ENCODE measurements at regions not wholly inside any gene's neighbourhood (a gene's known extent, or its start where the extent isn't known, plus 50 kb on each side); places are given as distances from the start of the nearest gene placed in this dataset.

DNA sequence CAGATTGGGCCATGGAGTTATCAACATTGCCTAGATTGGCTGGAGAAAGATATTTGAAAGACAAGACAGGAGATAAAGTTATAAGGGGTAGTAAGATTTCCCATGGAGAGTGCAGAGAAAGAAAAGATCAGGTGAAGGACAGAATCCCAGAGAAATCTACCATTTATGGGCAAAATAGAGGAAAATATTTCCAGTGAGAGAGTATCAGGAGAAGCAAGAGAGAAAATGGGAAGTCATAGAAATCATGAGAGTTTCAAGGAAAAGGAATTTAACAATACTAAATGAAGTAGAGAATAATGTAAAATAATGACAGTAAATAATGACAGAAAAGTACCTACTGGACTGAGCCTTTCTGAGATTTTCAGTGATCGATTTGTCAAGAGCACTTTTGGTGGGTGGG lies 447.6 kb upstream of the CHST9 start:
- DNase-seq, result no peak
- H3K4me1 ChIP-seq, result no peaks in the 10 kb centered on the region
- 61 to 82% (median 74%) methylated on average over 1 of the region's 1 CpG for WGBS, 4 donors

DNA sequence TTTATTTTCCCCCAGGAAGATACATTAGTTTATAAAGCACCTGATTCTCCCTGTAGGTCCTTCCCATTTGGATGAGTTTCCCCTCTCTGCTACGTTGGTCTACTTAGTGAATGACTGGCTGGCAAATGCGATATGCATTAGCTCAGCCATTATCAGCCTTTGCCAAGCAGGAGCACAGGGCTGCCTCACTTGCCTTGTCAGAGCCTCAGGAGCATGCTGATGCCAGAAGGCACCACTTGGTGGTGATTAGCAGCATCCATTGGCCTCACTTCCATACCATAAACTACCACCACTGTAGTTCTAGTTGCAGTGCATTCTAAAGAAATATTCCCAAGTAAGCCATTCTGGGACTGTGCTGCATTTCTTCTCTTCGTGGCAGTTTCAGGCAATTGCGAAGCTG lies 442.8 kb upstream of the CHST9 start:
- Histone ChIP-seq H3K4me1 (no peaks in the 10 kb centered on the region), H3K9me3 (no peaks in the 10 kb centered on the region), H3K27me3 (peaks cover 0 to 3% (median 0%) of the 10 kb centered on the region in 9 donors), H3K27ac (no peak overlapping the region), H3K4me3 (no peak overlapping the region), H3K36me3 (no peaks in the 10 kb centered on the region)
- no peak for DNase-seq
- ATAC-seq, result no peak
- intact Hi-C loops (cut with DNase I), result no loop called here
- TF ChIP-seq POLR2A (IDR thresholded peaks at IDR 0.05), result no peak
- TF ChIP-seq, protein P1, sequence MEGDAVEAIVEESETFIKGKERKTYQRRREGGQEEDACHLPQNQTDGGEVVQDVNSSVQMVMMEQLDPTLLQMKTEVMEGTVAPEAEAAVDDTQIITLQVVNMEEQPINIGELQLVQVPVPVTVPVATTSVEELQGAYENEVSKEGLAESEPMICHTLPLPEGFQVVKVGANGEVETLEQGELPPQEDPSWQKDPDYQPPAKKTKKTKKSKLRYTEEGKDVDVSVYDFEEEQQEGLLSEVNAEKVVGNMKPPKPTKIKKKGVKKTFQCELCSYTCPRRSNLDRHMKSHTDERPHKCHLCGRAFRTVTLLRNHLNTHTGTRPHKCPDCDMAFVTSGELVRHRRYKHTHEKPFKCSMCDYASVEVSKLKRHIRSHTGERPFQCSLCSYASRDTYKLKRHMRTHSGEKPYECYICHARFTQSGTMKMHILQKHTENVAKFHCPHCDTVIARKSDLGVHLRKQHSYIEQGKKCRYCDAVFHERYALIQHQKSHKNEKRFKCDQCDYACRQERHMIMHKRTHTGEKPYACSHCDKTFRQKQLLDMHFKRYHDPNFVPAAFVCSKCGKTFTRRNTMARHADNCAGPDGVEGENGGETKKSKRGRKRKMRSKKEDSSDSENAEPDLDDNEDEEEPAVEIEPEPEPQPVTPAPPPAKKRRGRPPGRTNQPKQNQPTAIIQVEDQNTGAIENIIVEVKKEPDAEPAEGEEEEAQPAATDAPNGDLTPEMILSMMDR (IDR thresholded peaks at IDR 0.05), result no peak
- 57 to 66% (median 62%) methylated on average over 4 of the region's 4 CpGs for WGBS, 4 donors

More for the DNA sequence above, 447.6 kb upstream of the CHST9 start:
- H3K4me3 ChIP-seq, result no peak overlapping the region
- ATAC-seq, result no peak
- TF ChIP-seq, protein P1 (IDR thresholded peaks at IDR 0.05), result no peak
- no peak for TF ChIP-seq POLR2A (IDR thresholded peaks at IDR 0.05)
- H3K27me3 ChIP-seq, result peaks cover 0 to 3% (median 0%) of the 10 kb centered on the region in 9 donors
- no peaks in the 10 kb centered on the region for H3K36me3 ChIP-seq
- H3K9me3 ChIP-seq, result no peaks in the 10 kb centered on the region
- intact Hi-C loops (cut with DNase I), result loop anchor here in 1 of 10 donors (10.0 kb wide), 1 partner anchor 62 kb away; no protein-coding TSS in a partner anchor
- no peak overlapping the region for H3K27ac ChIP-seq

DNA sequence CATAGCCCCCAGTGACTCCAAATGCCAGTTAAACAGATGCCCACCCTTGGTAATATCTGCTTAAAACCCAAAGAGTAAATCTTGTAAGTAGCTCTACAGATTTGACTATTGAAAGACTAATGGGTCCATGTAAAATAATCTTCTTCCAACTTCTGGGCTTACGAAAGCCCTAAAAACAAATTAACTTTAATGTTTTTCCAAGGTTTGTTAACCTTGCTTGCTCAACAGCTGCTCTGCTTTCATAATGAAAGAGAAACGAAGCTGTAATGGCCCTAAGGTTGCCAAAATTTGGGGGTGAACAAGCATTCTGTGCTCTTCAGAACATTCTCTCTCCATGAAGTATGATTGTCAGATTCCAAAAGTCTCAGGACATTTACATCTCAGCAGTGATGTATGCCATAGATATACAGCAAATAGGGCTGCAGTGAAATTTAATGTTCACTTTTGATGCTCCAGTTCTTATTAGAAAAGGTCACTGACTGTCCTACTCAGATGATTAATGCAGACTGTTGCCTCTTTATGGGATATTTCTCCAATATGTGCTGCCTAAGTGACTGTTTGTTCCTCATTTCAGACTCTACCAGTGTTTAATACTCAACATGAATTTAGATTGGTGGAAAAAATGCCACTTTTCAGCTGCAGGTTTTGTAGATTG lies 436.3 kb upstream of the CHST9 start:
- Histone ChIP-seq H3K9me3 (no peaks in the 10 kb centered on the region), H3K4me1 (peaks cover 0 to 8% (median 0%) of the 10 kb centered on the region in 12 donors), H3K27ac (no peak overlapping the region), H3K36me3 (no peaks in the 10 kb centered on the region), H3K4me3 (no peak overlapping the region), H3K27me3 (no peaks in the 10 kb centered on the region)
- TF ChIP-seq, protein P1 (IDR thresholded peaks at IDR 0.05), result no peak
- no peak for TF ChIP-seq POLR2A (IDR thresholded peaks at IDR 0.05)
- DNase-seq (no peak), ATAC-seq (no peak)
- intact Hi-C loops (cut with DNase I), result no loop called here
- WGBS, 4 donors, result 61 to 70% (median 69%) methylated on average over 2 of the region's 2 CpGs

DNA sequence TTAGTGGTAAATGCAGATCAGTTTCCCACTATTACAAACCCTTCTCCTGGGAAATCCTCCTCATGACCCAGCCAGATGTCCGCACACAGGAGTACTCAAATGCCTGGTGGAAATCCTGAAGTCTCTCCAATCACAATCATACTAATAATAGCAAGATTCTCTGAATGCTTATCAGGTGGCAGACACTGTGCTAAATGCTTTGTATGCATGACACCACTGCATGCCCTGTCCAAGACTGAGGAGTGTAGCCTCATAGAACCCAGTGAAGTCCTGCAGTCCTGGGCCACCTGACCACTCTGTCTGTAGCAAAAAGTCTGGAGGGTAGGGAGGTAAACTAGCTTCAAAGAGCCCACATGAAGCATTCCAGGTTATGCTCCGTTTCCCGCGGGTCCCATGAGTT lies 434.8 kb upstream of the CHST9 start:
- H3K27me3 ChIP-seq, result no peaks in the 10 kb centered on the region
- intact Hi-C loops (cut with DNase I), result no loop called here
- H3K9me3 ChIP-seq, result no peaks in the 10 kb centered on the region
- H3K36me3 ChIP-seq, result no peaks in the 10 kb centered on the region
- no peak overlapping the region for H3K27ac ChIP-seq
- 38 to 69% (median 52%) methylated on average over 1 to 4 of the region's 4 CpGs for WGBS, 4 donors
- TF ChIP-seq, protein P1 (IDR thresholded peaks at IDR 0.05), result no peak
- TF ChIP-seq POLR2A (IDR thresholded peaks at IDR 0.05), result no peak
- peak; percentile 90 to 97 (median 96) for ATAC-seq
- no peak overlapping the region for H3K4me3 ChIP-seq
- peaks cover 0 to 8% (median 0%) of the 10 kb centered on the region in 12 donors for H3K4me1 ChIP-seq
- peak in 1 of 5 donors; percentile 33 for DNase-seq
